ENCODE measurements at regions not wholly inside any gene's neighbourhood (a gene's known extent, or its start where the extent isn't known, plus 50 kb on each side); places are given as distances from the start of the nearest gene placed in this dataset.

DNA sequence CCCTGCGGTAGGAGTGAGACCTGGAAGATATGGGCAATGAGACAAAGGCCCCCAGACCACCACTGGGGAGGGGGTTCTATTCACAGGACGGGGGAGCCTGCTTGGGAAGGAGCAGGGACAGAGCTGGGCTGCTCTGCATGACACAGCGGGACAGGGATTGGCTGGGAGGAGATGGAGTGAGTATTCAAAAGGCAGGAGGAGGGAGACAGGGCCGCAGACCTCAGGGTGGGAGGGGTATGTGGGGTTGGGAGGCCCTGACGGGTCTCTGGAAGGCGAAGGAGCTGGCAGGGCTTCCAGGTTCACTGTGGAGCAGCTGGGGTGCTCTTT is 60.8 kb upstream of the RPS6KA2 start:
- TF ChIP-seq CTCF (IDR thresholded peaks at IDR 0.05) (no peak), POLR2A (IDR thresholded peaks at IDR 0.05) (no peak)
